Brain microvascular endothelial cell (primary cell): ENCODE measurements at regions not wholly inside any gene's neighbourhood (a gene's known extent, or its start where the extent isn't known, plus 50 kb on each side); places are given as distances from the start of the nearest gene placed in this dataset.

Experiments
- DNase-seq: peaks from one replicate; pipeline ENCODE4 v3.0.0-alpha.2; 2020
- H3K27ac ChIP-seq: fragments of 250-450 bp; sonication (Bioruptor Pico); 2 replicates; pipeline ENCODE4 v1.5.1; 2020; ENCODE audit warnings: mild to moderate bottlenecking, moderate library complexity
- H3K27me3 ChIP-seq: fragments of 250-450 bp; sonication (Bioruptor Pico); replicated peaks from 2 replicates; pipeline ENCODE4 v1.5.1; 2020; ENCODE audit warnings: mild to moderate bottlenecking
- H3K36me3 ChIP-seq: fragments of 250-450 bp; sonication (Bioruptor Pico); replicated peaks from 2 replicates; pipeline ENCODE4 v1.5.1; 2020; ENCODE audit warnings: mild to moderate bottlenecking
- H3K4me3 ChIP-seq: 2 replicates; pipeline ENCODE4 v1.5.1; 2011; ENCODE audit warnings: low read depth, mild to moderate bottlenecking, control low read depth, low read length, moderate library complexity
- in situ Hi-C: cut with HindIII; loops from 2 replicates; pipeline ENCODE4 v1.10.0; 2017; ENCODE audit warnings: low sequenced_read_pairs, low pct_ligation_motif_present
- TF ChIP-seq, protein P1 (sequence below): IDR thresholded peaks from 2 replicates; pipeline ENCODE4 v1.5.1; 2011; ENCODE audit warnings: low read depth, mild to moderate bottlenecking, moderate library complexity, low read length, control low read depth, inconsistent platforms; ENCODE audit errors: missing control alignments

DNA sequence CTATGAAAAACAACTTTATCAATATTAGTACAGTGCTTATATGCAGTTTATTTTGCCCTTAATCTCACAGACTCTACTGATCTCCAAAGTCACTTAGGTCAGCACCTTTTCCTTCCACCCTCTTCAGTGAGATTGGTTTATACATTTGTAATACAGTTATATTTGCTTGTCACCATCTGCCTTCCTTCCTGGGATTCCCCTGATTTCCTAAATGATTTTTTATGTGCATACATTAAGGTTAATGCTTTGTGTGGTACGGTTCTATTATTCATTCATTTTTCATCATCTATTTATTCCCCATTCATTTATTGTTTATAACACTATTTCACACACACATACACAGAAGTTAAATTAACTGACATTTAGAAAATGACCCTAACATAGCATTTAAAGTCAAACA is 419.8 kb upstream of the CDH11 start:
- Histone ChIP-seq H3K36me3 (no peaks in the 10 kb centered on the region), H3K27me3 (no peaks in the 10 kb centered on the region), H3K4me3 (no peak overlapping the region), H3K27ac (no peak overlapping the region)
- TF ChIP-seq, protein P1, sequence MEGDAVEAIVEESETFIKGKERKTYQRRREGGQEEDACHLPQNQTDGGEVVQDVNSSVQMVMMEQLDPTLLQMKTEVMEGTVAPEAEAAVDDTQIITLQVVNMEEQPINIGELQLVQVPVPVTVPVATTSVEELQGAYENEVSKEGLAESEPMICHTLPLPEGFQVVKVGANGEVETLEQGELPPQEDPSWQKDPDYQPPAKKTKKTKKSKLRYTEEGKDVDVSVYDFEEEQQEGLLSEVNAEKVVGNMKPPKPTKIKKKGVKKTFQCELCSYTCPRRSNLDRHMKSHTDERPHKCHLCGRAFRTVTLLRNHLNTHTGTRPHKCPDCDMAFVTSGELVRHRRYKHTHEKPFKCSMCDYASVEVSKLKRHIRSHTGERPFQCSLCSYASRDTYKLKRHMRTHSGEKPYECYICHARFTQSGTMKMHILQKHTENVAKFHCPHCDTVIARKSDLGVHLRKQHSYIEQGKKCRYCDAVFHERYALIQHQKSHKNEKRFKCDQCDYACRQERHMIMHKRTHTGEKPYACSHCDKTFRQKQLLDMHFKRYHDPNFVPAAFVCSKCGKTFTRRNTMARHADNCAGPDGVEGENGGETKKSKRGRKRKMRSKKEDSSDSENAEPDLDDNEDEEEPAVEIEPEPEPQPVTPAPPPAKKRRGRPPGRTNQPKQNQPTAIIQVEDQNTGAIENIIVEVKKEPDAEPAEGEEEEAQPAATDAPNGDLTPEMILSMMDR: no peak
- no peak for DNase-seq
- in situ Hi-C loops: no loop called here

GRCh38 chr16:65540901-65541300 is 419.0 kb upstream of the CDH11 start:
- TF ChIP-seq, protein P1: no peak
- no peaks in the 10 kb centered on the region for H3K36me3 ChIP-seq

GRCh38 chr16:65538976-65539375 is 417.1 kb upstream of the CDH11 start:
- Histone ChIP-seq H3K36me3 (no peaks in the 10 kb centered on the region), H3K27ac (no peak overlapping the region), H3K4me3 (no peak overlapping the region), H3K27me3 (no peaks in the 10 kb centered on the region)
- no peak for DNase-seq
- TF ChIP-seq, protein P1: no peak
- in situ Hi-C loops: no loop called here

More at GRCh38 chr16:65540901-65541300, 419.0 kb upstream of the CDH11 start:
- no peak for DNase-seq
- in situ Hi-C loops: no loop called here
- Histone ChIP-seq H3K4me3 (no peak overlapping the region), H3K27me3 (no peaks in the 10 kb centered on the region), H3K27ac (no peak overlapping the region)

GRCh38 chr16:65537336-65537735 is 415.5 kb upstream of the CDH11 start:
- H3K27me3 ChIP-seq: no peaks in the 10 kb centered on the region
- in situ Hi-C loops: no loop called here

GRCh38 chr16:65534121-65534528 is 412.3 kb upstream of the CDH11 start:
- H3K4me3 ChIP-seq: no peak overlapping the region
- no peaks in the 10 kb centered on the region for H3K27me3 ChIP-seq
- in situ Hi-C loops: no loop called here
- H3K36me3 ChIP-seq: no peaks in the 10 kb centered on the region
- TF ChIP-seq, protein P1: no peak
- no peak for DNase-seq
- no peak overlapping the region for H3K27ac ChIP-seq

More at GRCh38 chr16:65537336-65537735, 415.5 kb upstream of the CDH11 start:
- TF ChIP-seq, protein P1: no peak
- Histone ChIP-seq H3K36me3 (no peaks in the 10 kb centered on the region), H3K4me3 (no peak overlapping the region), H3K27ac (no peak overlapping the region)
- DNase-seq: no peak

- TF ChIP-seq, protein P1: no peak
- no peak for DNase-seq
- Histone ChIP-seq H3K27ac (no peak overlapping the region), H3K27me3 (no peaks in the 10 kb centered on the region), H3K36me3 (no peaks in the 10 kb centered on the region), H3K4me3 (no peak overlapping the region)
- in situ Hi-C loops: no loop called here
Observed at GRCh38 chr16:65532846-65533245, 411.0 kb upstream of the CDH11 start.
